HEK293 (cell line): ENCODE measurements at regions not wholly inside any gene's neighbourhood (a gene's known extent, or its start where the extent isn't known, plus 50 kb on each side); places are given as distances from the start of the nearest gene placed in this dataset.

Source experiments
- CTCF ChIA-PET: fragments of 350-600 bp; formaldehyde crosslinking; extraction: SDS; loops from one replicate; lab custom pipeline; 2021; ENCODE audit warnings: antibody characterized with exemption; lab: Yijun Ruan, JAX
- POLR2A ChIA-PET: fragments of 300-600 bp; formaldehyde crosslinking; extraction: SDS; loops from one replicate; lab custom pipeline; 2020; ENCODE audit warnings: antibody characterized with exemption, inconsistent platforms; lab: Yijun Ruan, JAX
- H3K27ac ChIP-seq: fragments of 200-500 bp; sonication (Bioruptor generic); 2 replicates; pipeline ENCODE4 v1.5.1; 2014; ENCODE audit warnings: low read depth, low read length, control low read depth, inconsistent platforms; ENCODE audit errors: extremely low read depth
- H3K36me3 ChIP-seq, 2 experiments: fragments of 200-500 bp in 1 of 2; sonication (Bioruptor generic) in 1 of 2; 1 replicate in 1 of 2; 2 replicates in 1 of 2; pipeline ENCODE4 v1.5.1; 2014 to 2017; ENCODE audit warnings: inconsistent platforms in 2 of 2, low read length in 2 of 2; ENCODE audit not compliant: control insufficient read depth in 2 of 2, insufficient read depth in 1 of 2
- H3K4me1 ChIP-seq: fragments of 200-500 bp; sonication (Bioruptor generic); 2 replicates; pipeline ENCODE4 v1.5.1; 2014; ENCODE audit warnings: mild to moderate bottlenecking, low read length, inconsistent platforms; ENCODE audit not compliant: control insufficient read depth, insufficient read depth
- H3K4me3 ChIP-seq: 2 replicates; pipeline ENCODE4 v1.5.1; 2011; ENCODE audit warnings: low read depth, mild to moderate bottlenecking, control low read depth, low read length, moderate library complexity
- H3K9me3 ChIP-seq: fragments of 200-500 bp; sonication (Bioruptor generic); 2 replicates; pipeline ENCODE4 v1.5.1; 2014; ENCODE audit warnings: low read depth, low read length, inconsistent platforms; ENCODE audit not compliant: control insufficient read depth, insufficient read depth
- AEBP2 ChIP-seq: fragments of 450-650 bp; formaldehyde crosslinking; IDR thresholded peaks from 2 replicates; pipeline ENCODE4 v1.5.1; 2016; ENCODE audit warnings: missing biosample characterization, missing genetic modification characterization, borderline replicate concordance
- BCL6B ChIP-seq: fragments of 450-650 bp; formaldehyde crosslinking; IDR thresholded peaks from 2 replicates; pipeline ENCODE4 v1.5.1; 2017; ENCODE audit warnings: missing biosample characterization, missing genetic modification characterization
- GLI2 ChIP-seq: fragments of 450-650 bp; formaldehyde crosslinking; IDR thresholded peaks from 2 replicates; pipeline ENCODE4; 2017; ENCODE audit warnings: missing biosample characterization, missing genetic modification characterization, low read depth, borderline replicate concordance
- GLI4 ChIP-seq: fragments of 450-650 bp; formaldehyde crosslinking; IDR thresholded peaks from 2 replicates; pipeline ENCODE4 v1.5.1; 2016; ENCODE audit warnings: missing biosample characterization, missing genetic modification characterization
- GLIS1 ChIP-seq: fragments of 450-650 bp; formaldehyde crosslinking; IDR thresholded peaks from 2 replicates; pipeline ENCODE4 v1.5.1; 2016; ENCODE audit warnings: missing biosample characterization, missing genetic modification characterization
- PRDM6 ChIP-seq: fragments of 450-650 bp; formaldehyde crosslinking; IDR thresholded peaks from 2 replicates; pipeline ENCODE4 v1.5.1; 2017; ENCODE audit warnings: missing biosample characterization, missing genetic modification characterization
- YY2 ChIP-seq: fragments of 450-650 bp; formaldehyde crosslinking; IDR thresholded peaks from 2 replicates; pipeline ENCODE4 v1.5.1; 2016; ENCODE audit warnings: missing biosample characterization, missing genetic modification characterization
- ZBTB6 ChIP-seq: fragments of 450-650 bp; formaldehyde crosslinking; IDR thresholded peaks from 2 replicates; pipeline ENCODE4 v1.5.1; 2017; ENCODE audit warnings: missing biosample characterization, missing genetic modification characterization
- ZNF146 ChIP-seq: fragments of 450-650 bp; formaldehyde crosslinking; IDR thresholded peaks from 2 replicates; pipeline ENCODE4 v1.5.1; 2016; ENCODE audit warnings: missing biosample characterization, missing genetic modification characterization
- ZNF266 ChIP-seq: fragments of 450-650 bp; formaldehyde crosslinking; IDR thresholded peaks from 2 replicates; pipeline ENCODE4 v1.5.1; 2016; ENCODE audit warnings: missing biosample characterization, missing genetic modification characterization, low read depth
- ZNF274 ChIP-seq, 2 experiments: fragments of 200-500 bp in 1 of 2; fragments of 450-650 bp in 1 of 2; sonication (Bioruptor generic) in 1 of 2; formaldehyde crosslinking in 1 of 2; IDR thresholded peaks; 2 replicates each; pipeline versions ENCODE4 v1.5.1 to v1.6.1; 2014 to 2016; ENCODE audit warnings: borderline replicate concordance in 1 of 2, inconsistent platforms in 1 of 2, low read length in 1 of 2, missing biosample characterization in 1 of 2, missing genetic modification characterization in 1 of 2
- ZNF280C ChIP-seq: fragments of 450-650 bp; formaldehyde crosslinking; IDR thresholded peaks from 2 replicates; pipeline ENCODE4 v1.5.1; 2016; ENCODE audit warnings: missing biosample characterization, missing genetic modification characterization
- ZNF521 ChIP-seq: fragments of 450-650 bp; formaldehyde crosslinking; IDR thresholded peaks from 2 replicates; pipeline ENCODE4 v1.5.1; 2017; ENCODE audit warnings: missing biosample characterization, mild to moderate bottlenecking, missing genetic modification characterization
- ZNF660 ChIP-seq: fragments of 450-650 bp; IDR thresholded peaks from 2 replicates; pipeline ENCODE4 v1.5.1; 2018; ENCODE audit warnings: missing biosample characterization, mild to moderate bottlenecking, missing genetic modification characterization
- ZNF701 ChIP-seq: fragments of 450-650 bp; formaldehyde crosslinking; IDR thresholded peaks from 2 replicates; pipeline ENCODE4 v1.5.1; 2016; ENCODE audit warnings: missing biosample characterization, missing genetic modification characterization
- ZSCAN5A ChIP-seq: fragments of 450-650 bp; formaldehyde crosslinking; IDR thresholded peaks from 2 replicates; pipeline ENCODE4 v1.5.1; 2016; ENCODE audit warnings: missing biosample characterization, missing genetic modification characterization

GRCh38 chr15:38197553-38197952, 55.1 kb upstream of the SPRED1 start (continued):
- TF ChIP-seq PRDM6 (tag by site-specific recombination), result no peak
- no peak for TF ChIP-seq ZNF521 (tag by site-specific recombination)
- no peak for TF ChIP-seq BCL6B
- no peak for TF ChIP-seq ZNF660 (tag by site-specific recombination)
- TF ChIP-seq ZSCAN5A, result no peak
- TF ChIP-seq, all 188 proteins: peak for 0

GRCh38 chr15:38201714-38202113, 50.9 kb upstream of the SPRED1 start:
- Histone ChIP-seq H3K4me3 (no peak overlapping the region), H3K4me1 (no peaks in the 10 kb centered on the region), H3K36me3 (no peaks in the 10 kb centered on the region), H3K9me3 (no peaks in the 10 kb centered on the region), H3K27ac (no peak overlapping the region)
- POLR2A ChIA-PET, result no interaction called here
- TF ChIP-seq AEBP2 (tag by site-specific recombination), result no peak
- CTCF ChIA-PET, result no interaction called here

GRCh38 chr15:38202361-38202760, 50.3 kb upstream of the SPRED1 start:
- no peak overlapping the region for H3K27ac ChIP-seq
- no peak for TF ChIP-seq ZNF701 (tag by site-specific recombination)
- TF ChIP-seq YY2 (tag by site-specific recombination), result no peak
- TF ChIP-seq ZNF274 (IDR thresholded peaks at IDR 0.05; ENCODE audit: low read length), result no peak
- TF ChIP-seq ZNF274 (tag by site-specific recombination; IDR thresholded peaks at IDR 0.05; ENCODE audit: borderline replicate concordance), result no peak
- no peak for TF ChIP-seq ZNF146 (tag by site-specific recombination)
- no peak for TF ChIP-seq ZNF280C
- no peak for TF ChIP-seq GLIS1
- no peak for TF ChIP-seq GLI4 (tag by site-specific recombination)
- no peak for TF ChIP-seq ZBTB6 (tag by site-specific recombination)
- no peak for TF ChIP-seq ZNF266 (tag by site-specific recombination)
- no peak for TF ChIP-seq GLI2
- no peaks in the 10 kb centered on the region for H3K36me3 ChIP-seq
- ChIA-PET POLR2A (no interaction called here), CTCF (no interaction called here)
- H3K4me1 ChIP-seq, result no peaks in the 10 kb centered on the region
- H3K4me3 ChIP-seq, result no peak overlapping the region
- H3K9me3 ChIP-seq, result no peaks in the 10 kb centered on the region
